ENCODE measurements at regions not wholly inside any gene's neighbourhood (a gene's known extent, or its start where the extent isn't known, plus 50 kb on each side); places are given as distances from the start of the nearest gene placed in this dataset.

DNA sequence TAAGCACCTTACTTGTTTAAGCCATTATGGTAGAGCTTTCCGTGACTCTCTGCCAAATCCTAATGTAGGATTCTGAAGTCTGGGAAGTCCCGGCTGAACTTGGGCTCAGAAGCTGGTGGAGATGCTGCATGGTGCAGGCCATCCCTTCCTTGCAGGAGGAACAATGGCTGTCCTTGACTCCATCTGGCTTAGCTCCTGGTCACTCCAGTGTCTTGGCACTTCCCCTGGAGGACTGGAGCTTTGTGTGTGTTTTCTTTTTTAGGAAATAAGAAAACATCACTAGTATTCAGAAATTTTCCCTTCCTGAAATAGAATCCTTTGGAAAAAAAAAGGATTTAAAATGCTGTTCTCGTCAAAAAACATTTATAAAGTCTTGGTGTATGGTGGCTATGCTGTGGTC, 209.3 kb upstream of the ROPN1 start:
- no peaks in the 10 kb centered on the region for H3K9me2 ChIP-seq (ENCODE audit: insufficient read depth)
- no peaks in the 10 kb centered on the region for H3F3A ChIP-seq (ENCODE audit: insufficient read depth, low read depth)
- no peak overlapping the region for H3K27ac ChIP-seq
- no peaks in the 10 kb centered on the region for H3K4me1 ChIP-seq (replicated peaks; ENCODE audit: insufficient read depth)
- TF ChIP-seq, protein P1, sequence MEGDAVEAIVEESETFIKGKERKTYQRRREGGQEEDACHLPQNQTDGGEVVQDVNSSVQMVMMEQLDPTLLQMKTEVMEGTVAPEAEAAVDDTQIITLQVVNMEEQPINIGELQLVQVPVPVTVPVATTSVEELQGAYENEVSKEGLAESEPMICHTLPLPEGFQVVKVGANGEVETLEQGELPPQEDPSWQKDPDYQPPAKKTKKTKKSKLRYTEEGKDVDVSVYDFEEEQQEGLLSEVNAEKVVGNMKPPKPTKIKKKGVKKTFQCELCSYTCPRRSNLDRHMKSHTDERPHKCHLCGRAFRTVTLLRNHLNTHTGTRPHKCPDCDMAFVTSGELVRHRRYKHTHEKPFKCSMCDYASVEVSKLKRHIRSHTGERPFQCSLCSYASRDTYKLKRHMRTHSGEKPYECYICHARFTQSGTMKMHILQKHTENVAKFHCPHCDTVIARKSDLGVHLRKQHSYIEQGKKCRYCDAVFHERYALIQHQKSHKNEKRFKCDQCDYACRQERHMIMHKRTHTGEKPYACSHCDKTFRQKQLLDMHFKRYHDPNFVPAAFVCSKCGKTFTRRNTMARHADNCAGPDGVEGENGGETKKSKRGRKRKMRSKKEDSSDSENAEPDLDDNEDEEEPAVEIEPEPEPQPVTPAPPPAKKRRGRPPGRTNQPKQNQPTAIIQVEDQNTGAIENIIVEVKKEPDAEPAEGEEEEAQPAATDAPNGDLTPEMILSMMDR (conservative IDR thresholded peaks at IDR 0.05) = no peak
- no peak for TF ChIP-seq EZH2 (IDR thresholded peaks at IDR 0.05; ENCODE audit: low read depth)
- CTCF ChIA-PET = no interaction called here
- H4K20me1 ChIP-seq (ENCODE audit: insufficient read depth) = no peaks in the 10 kb centered on the region
- no peaks in the 10 kb centered on the region for H3K9me3 ChIP-seq (ENCODE audit: insufficient read depth, low read depth)
- H3K79me2 ChIP-seq (ENCODE audit: low read depth) = no peaks in the 10 kb centered on the region
- POLR2A ChIA-PET (ENCODE audit: unreplicated experiment) = no interaction called here
- H3K36me3 ChIP-seq (ENCODE audit: low read depth) = no peaks in the 10 kb centered on the region
- H3K27me3 ChIP-seq (ENCODE audit: insufficient read depth, low read depth) = peaks cover 72% of the 10 kb centered on the region
- H3K4me3 ChIP-seq = no peak overlapping the region
- H3K4me2 ChIP-seq = no peak overlapping the region
- BruUV-seq (replicated peaks) = no TSS peak
- intact Hi-C loops (cut with micrococcal nuclease; ENCODE audit: unreplicated experiment) = no loop called here
- H2AFZ ChIP-seq = no peak overlapping the region
- DNase-seq = no peak

DNA sequence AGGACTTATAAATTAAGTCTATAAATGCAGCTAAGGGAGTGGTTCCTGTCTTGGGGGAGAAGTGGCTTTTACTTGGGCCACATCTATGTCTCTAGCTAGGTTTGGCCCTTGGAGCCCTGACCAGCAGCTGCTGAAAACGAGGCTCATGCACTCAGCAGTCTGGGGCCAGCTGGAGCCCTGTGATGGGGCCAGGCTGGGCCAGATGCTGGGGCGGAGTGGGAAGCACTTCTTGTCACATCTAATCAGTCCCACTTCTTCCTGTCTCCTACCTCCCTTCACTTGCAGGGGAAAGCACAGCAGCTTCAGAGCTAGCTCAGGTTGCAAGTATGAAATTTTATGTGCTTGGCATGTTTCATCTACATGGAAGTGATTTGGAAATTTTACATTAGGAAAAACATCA, 209.9 kb upstream of the ROPN1 start:
- peaks cover 78% of the 10 kb centered on the region for H3K27me3 ChIP-seq (ENCODE audit: insufficient read depth, low read depth)
- CTCF ChIA-PET = no interaction called here

DNA sequence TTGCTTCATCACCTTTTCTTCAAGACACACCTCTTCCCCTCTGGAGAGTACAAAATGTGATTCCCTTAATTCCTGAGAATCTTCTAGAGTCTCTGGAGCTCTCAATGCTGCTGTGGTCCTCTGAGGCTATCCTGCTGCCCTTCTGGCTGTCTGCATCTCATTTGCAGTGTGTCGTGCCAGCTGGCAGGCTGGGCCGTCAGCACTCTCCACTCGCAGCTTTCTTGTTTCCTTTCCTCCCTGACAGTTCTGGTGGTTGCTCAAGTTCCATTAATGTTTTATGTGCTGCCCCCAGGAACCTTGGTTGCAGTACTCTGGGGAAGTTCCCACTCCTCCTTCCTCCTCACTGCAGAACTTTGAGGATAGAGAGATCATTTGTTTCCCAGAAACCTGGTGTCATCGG, 210.8 kb upstream of the ROPN1 start:
- no TSS peak for BruUV-seq (replicated peaks)

More for the DNA sequence above, 209.9 kb upstream of the ROPN1 start:
- H3K79me2 ChIP-seq (ENCODE audit: low read depth) = no peaks in the 10 kb centered on the region
- no peaks in the 10 kb centered on the region for H4K20me1 ChIP-seq (ENCODE audit: insufficient read depth)
- H3K9me3 ChIP-seq (ENCODE audit: insufficient read depth, low read depth) = no peaks in the 10 kb centered on the region
- no peak overlapping the region for H2AFZ ChIP-seq
- no peaks in the 10 kb centered on the region for H3K36me3 ChIP-seq (ENCODE audit: low read depth)
- H3F3A ChIP-seq (ENCODE audit: insufficient read depth, low read depth) = no peaks in the 10 kb centered on the region
- intact Hi-C loops (cut with micrococcal nuclease; ENCODE audit: unreplicated experiment) = no loop called here
- no peak overlapping the region for H3K4me2 ChIP-seq
- H3K27ac ChIP-seq = no peak overlapping the region
- no peak overlapping the region for H3K4me3 ChIP-seq
- POLR2A ChIA-PET (ENCODE audit: unreplicated experiment) = no interaction called here
- no peaks in the 10 kb centered on the region for H3K9me2 ChIP-seq (ENCODE audit: insufficient read depth)
- DNase-seq = no peak
- no peaks in the 10 kb centered on the region for H3K4me1 ChIP-seq (replicated peaks; ENCODE audit: insufficient read depth)
- TF ChIP-seq, protein P1 (conservative IDR thresholded peaks at IDR 0.05) = no peak
- TF ChIP-seq EZH2 (IDR thresholded peaks at IDR 0.05; ENCODE audit: low read depth) = no peak
- BruUV-seq (replicated peaks) = no TSS peak

More for the DNA sequence above, 210.8 kb upstream of the ROPN1 start:
- no peaks in the 10 kb centered on the region for H3K79me2 ChIP-seq (ENCODE audit: low read depth)
- intact Hi-C loops (cut with micrococcal nuclease; ENCODE audit: unreplicated experiment) = no loop called here
- POLR2A ChIA-PET (ENCODE audit: unreplicated experiment) = interaction anchor here (0.6 kb wide), 1 partner anchor 41 kb away, joined by 3 read pairs; no protein-coding TSS in a partner anchor
- no peak overlapping the region for H3K4me2 ChIP-seq
- H4K20me1 ChIP-seq (ENCODE audit: insufficient read depth) = no peaks in the 10 kb centered on the region
- H3K4me3 ChIP-seq = no peak overlapping the region
- DNase-seq = no peak
- H2AFZ ChIP-seq = no peak overlapping the region
- H3K36me3 ChIP-seq (ENCODE audit: low read depth) = no peaks in the 10 kb centered on the region
- no peaks in the 10 kb centered on the region for H3K9me3 ChIP-seq (ENCODE audit: insufficient read depth, low read depth)
- no peaks in the 10 kb centered on the region for H3K4me1 ChIP-seq (replicated peaks; ENCODE audit: insufficient read depth)
- H3K27me3 ChIP-seq (ENCODE audit: insufficient read depth, low read depth) = peaks cover 77% of the 10 kb centered on the region
- no peak overlapping the region for H3K27ac ChIP-seq
- H3F3A ChIP-seq (ENCODE audit: insufficient read depth, low read depth) = no peaks in the 10 kb centered on the region
- TF ChIP-seq EZH2 (IDR thresholded peaks at IDR 0.05; ENCODE audit: low read depth) = no peak
- TF ChIP-seq, protein P1 (conservative IDR thresholded peaks at IDR 0.05) = no peak
- CTCF ChIA-PET = no interaction called here
- no peaks in the 10 kb centered on the region for H3K9me2 ChIP-seq (ENCODE audit: insufficient read depth)
